Ishikawa (cell line): ENCODE measurements at regions not wholly inside any gene's neighbourhood (a gene's known extent, or its start where the extent isn't known, plus 50 kb on each side); places are given as distances from the start of the nearest gene placed in this dataset.

ENCODE experiments used
- CEBPB ChIP-seq: IDR thresholded peaks from 2 replicates; pipeline ENCODE4 v1.6.1; 2012
- CREB1 ChIP-seq: IDR thresholded peaks from 2 replicates; pipeline ENCODE4 v1.6.1; 2012; ENCODE audit warnings: low read depth
- EGR1 ChIP-seq: IDR thresholded peaks from 2 replicates; pipeline ENCODE4 v1.6.1; 2012
- EP300 ChIP-seq: IDR thresholded peaks from 2 replicates; pipeline ENCODE4 v1.6.1; 2012; ENCODE audit warnings: borderline replicate concordance
- FOXM1 ChIP-seq: IDR thresholded peaks from 2 replicates; pipeline ENCODE4 v1.6.1; 2012; ENCODE audit warnings: low read depth, borderline replicate concordance
- MAX ChIP-seq: IDR thresholded peaks from 2 replicates; pipeline ENCODE4 v1.6.1; 2012
- NFIC ChIP-seq: IDR thresholded peaks from 2 replicates; pipeline ENCODE4 v1.6.1; 2012
- RAD21 ChIP-seq: IDR thresholded peaks from 2 replicates; pipeline ENCODE4 v1.6.1; 2012; ENCODE audit warnings: low read depth
- REST ChIP-seq: IDR thresholded peaks from 2 replicates; pipeline ENCODE4 v1.6.1; 2012; ENCODE audit warnings: low read depth, mild to moderate bottlenecking
- TAF1 ChIP-seq: IDR thresholded peaks from 2 replicates; pipeline ENCODE4 v1.6.1; 2012; ENCODE audit warnings: low read depth, mild to moderate bottlenecking
- TCF12 ChIP-seq: IDR thresholded peaks from 2 replicates; pipeline ENCODE4 v1.6.1; 2012; ENCODE audit warnings: low read depth
- TEAD4 ChIP-seq: IDR thresholded peaks from 2 replicates; pipeline ENCODE4 v1.6.1; 2012
- USF1 ChIP-seq: IDR thresholded peaks from 2 replicates; pipeline ENCODE4 v1.6.1; 2012
- YY1 ChIP-seq: IDR thresholded peaks from 2 replicates; pipeline ENCODE4 v1.6.1; 2012; ENCODE audit warnings: low read depth
- ZBTB7A ChIP-seq: IDR thresholded peaks from 2 replicates; pipeline ENCODE4 v1.6.1; 2012; ENCODE audit warnings: low read depth

- TF ChIP-seq YY1 (no peak), RAD21 (no peak), ZBTB7A (no peak)
These were observed 173.3 kb upstream of the GDNF start for GRCh38 chr5:38013107-38013506.

- TF ChIP-seq MAX: no peak
- no peak for TF ChIP-seq TAF1
- no peak for TF ChIP-seq CREB1
- no peak for TF ChIP-seq EP300
- TF ChIP-seq USF1: no peak
These were observed 171.9 kb upstream of the GDNF start for GRCh38 chr5:38011668-38012188.

GRCh38 chr5:38009749-38010358, 170.0 kb upstream of the GDNF start:
- TF ChIP-seq YY1 (no peak), NFIC (no peak), TCF12 (no peak), CEBPB (no peak), USF1 (no peak), FOXM1 (no peak), EP300 (no peak), CREB1 (no peak), MAX (no peak), REST (no peak), ZBTB7A (no peak), TEAD4 (no peak), TAF1 (no peak)

- no peak for TF ChIP-seq RAD21
- no peak for TF ChIP-seq USF1
- no peak for TF ChIP-seq TCF12
- no peak for TF ChIP-seq TAF1
- no peak for TF ChIP-seq NFIC
- no peak for TF ChIP-seq CEBPB
- TF ChIP-seq ZBTB7A: no peak
- no peak for TF ChIP-seq TEAD4
- TF ChIP-seq EGR1: no peak
- no peak for TF ChIP-seq YY1
- TF ChIP-seq MAX: no peak
- TF ChIP-seq FOXM1: no peak
- no peak for TF ChIP-seq REST
These were observed 168.4 kb upstream of the GDNF start for GRCh38 chr5:38008198-38008597.

GRCh38 chr5:37999593-37999992, 159.8 kb upstream of the GDNF start:
- TF ChIP-seq RAD21 (no peak), FOXM1 (no peak), YY1 (no peak), MAX (no peak), TEAD4 (no peak), ZBTB7A (no peak), REST (no peak), USF1 (no peak), CEBPB (no peak), TCF12 (no peak), CREB1 (no peak), EP300 (no peak), TAF1 (no peak), EGR1 (no peak), NFIC (no peak)
